Left renal cortex interstitium (tissue), 4 donors: ENCODE measurements at regions not wholly inside any gene's neighbourhood (a gene's known extent, or its start where the extent isn't known, plus 50 kb on each side); places are given as distances from the start of the nearest gene placed in this dataset.
"Not testable (repeated sequence)": the region's sequence is repeated elsewhere in the genome, so short reads cannot be mapped to it uniquely, and the experiment has no call there.

Experiments
- DNase-seq, 4 donors: peaks; one replicate each; pipeline ENCODE4 v3.0.0-alpha.2; 2013; ENCODE audit warnings: low read depth in 4 of 4, low spot score in 2 of 4, missing footprints in 1 of 4

DNA sequence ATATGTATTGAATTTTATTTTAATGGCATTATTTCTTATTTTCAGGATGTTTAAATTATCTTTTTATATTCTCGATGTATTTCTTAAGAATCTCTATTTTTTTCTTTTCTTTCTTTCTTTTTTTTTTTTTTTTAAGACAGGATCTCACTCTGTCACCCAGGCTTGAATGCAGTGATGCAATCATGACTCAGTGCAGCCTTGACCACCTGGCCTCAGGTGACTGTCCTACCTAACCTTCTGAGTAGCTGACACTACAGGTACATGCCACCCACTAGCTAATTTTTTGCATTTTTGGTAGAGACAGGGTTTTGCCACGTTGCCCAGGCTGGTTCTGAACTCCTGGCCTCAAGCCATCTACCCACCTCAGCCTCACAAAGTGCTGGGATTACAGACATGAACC, 143.8 kb upstream of the LAMA2 start:
- no peak for DNase-seq

DNA sequence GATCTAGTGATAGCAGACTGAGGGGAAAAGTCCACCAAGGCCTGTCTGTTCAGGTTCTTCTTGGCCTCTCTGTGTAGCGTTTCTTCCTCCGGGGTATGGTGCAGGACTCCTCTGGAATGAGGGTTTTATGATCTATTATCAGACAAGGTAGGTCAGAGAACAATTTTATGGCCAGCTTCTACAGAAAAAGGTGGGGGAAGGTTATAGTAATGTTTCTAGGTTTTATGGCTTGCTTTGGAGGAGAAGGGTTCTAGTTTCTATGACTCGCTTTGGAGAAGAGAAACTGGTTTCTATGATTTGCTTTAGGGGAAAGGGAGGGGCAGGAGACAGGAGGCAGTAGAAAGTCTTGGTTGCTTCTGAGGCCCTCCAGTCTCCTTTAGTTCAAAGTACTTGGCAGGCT, 144.8 kb upstream of the LAMA2 start:
- DNase-seq, result no peak

DNA sequence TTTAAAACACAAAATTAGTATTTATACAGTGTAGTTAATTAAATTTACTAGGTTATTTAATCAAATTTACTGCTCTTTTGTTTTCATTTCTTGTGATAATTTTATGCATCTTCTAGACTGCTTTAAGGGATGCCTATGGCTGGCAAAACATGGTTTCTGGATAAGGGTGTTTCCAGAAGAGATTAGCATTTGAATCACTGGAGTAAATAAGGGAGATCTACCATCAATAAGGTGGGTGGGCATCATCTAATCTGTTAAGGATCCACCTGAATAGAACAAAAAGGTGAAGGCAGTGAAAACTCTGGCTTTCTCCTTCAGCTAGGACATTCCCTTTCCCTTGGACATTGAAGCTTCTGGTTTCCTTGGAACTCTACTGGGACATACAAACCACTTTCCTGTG, 146.2 kb upstream of the LAMA2 start:
- no peak for DNase-seq

GRCh38 chr6:128731249-128732165, 151.4 kb upstream of the LAMA2 start:
- peak in 2 of 4 donors; percentile 8 to 13 for DNase-seq

DNA sequence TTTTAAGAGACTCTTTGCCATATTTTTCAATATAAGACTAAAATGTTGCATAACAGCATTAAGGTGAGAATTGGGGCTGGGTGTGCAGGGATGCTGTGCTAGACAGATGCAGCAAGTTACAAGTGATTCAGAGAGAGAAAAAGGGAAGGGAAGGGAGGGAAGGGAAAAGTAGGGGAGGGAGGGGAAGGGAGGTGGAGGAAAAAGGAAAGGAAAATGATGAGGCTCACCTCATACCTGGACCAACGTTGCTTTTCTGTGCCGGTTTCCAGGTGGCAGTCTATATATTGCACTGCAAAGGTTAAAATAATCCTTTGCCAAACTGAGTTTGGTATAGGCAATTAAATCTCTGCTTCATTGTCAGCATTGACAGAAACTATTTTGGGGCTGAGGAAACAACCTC, 155.4 kb upstream of the LAMA2 start:
- no peak for DNase-seq

DNA sequence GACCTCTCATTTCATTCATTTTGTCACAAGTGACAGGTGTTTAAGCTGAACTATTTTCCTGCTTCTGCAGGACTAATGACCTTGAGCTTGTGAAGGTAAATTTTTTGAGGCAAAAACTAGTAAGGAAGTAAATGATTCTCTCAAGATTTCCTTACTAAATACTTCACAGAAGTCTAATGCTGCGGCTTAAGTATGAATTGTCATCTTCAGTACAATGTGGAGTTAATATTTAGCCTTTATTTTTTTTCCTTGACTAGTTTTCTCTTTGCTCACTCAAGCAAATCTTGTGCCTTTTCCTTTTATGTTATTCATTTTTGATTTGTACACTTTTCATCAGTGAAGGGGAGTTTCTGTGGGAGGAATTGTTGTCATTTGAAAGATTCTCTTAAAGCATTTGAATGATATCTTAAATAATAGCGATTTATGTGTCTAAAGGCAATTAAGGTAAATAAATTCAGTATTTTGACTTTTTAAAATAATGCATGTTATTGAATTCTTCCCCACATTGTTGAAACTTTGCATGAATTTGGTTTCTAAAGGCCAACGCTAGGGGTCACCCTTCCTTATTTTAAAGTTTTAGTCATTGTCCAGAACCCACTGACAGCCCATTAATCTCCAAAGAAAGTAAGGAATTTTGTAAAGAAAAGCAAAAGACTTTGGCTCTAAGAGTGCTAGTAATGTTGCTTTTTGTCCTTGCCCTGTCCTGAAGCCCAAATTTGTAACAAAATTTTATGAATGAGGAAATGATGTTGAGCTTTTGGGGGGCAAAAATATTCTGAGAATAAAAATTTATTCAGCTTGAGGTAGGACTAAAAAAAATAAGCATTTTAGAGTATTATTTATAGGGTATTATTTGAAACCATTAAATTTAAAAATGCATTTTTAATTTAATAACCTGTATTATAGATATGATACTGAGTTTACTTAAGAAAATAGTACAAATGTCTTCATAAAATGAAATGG, 157.4 kb upstream of the LAMA2 start:
- peak; percentile 9 to 43 (median 20) for DNase-seq

- no peak for DNase-seq
Observed at GRCh38 chr6:128724738-128725137, 158.2 kb upstream of the LAMA2 start.

DNA sequence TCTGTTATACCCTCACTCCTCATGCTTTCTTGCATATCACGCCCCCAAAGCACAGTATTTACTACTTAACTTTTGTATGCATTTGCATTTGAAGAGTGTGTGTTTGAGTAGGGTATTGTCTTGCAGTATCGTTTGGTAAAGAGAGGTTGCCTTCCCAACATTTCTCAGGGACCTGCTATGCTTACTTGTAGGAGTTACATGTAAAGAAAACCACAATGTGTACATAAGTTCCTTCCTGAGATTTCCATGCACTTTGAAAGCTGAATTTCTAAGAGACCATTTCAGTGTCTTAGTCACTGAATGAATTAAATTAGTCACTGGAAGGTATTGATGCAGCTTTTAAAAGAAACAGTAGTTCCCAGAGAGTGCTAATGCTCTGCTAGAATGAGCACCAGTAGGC, 159.3 kb upstream of the LAMA2 start:
- DNase-seq, result no peak

- DNase-seq, result no peak
Observed at GRCh38 chr6:128720891-128721290, 162.0 kb upstream of the LAMA2 start.

DNA sequence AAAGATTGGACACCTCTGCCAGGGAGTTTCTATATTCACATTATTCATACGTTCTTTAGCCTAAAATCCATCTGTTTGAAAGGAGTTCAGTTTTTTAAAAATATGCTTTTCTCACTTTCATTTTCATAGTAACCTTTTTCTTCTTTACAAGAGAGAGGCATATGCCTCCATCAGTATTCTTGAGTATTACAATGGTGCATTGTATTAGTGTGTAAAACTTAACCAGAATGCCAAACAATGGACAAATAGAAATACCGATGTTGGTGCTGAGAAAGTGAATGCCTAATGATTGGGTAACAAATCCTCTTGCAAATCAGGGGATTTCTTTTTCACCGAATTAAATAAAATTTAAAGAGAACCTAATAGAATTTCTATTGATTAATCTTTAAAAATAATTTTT, 163.2 kb upstream of the LAMA2 start:
- DNase-seq, result no peak

- DNase-seq, result no peak
Observed at GRCh38 chr6:128713461-128713860, 169.5 kb upstream of the LAMA2 start.

- no peak for DNase-seq
Observed at GRCh38 chr6:128712898-128713297, 170.0 kb upstream of the LAMA2 start.

GRCh38 chr6:128711149-128711548, 171.8 kb upstream of the LAMA2 start:
- DNase-seq, result no peak

- DNase-seq, result no peak
Observed at GRCh38 chr6:128710315-128710714, 172.6 kb upstream of the LAMA2 start.

DNA sequence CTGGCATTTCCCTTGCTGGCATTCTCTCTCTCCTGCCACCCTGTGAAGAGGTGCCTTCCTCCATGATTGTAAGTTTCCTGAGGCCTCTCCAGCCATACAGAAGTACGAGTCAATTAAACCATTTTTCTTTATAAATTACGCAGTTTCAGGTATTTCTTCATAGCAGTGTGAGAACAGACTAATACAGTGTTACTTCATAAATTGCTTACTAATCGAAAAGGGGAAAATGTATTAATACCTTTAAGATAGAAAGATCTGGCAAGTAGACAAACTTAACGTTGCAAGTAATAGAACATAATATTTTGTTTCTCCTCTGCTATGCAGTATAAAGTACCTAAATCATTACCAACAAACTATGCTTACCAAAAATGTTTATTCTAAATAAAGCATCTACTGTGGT, 178.3 kb upstream of the LAMA2 start:
- DNase-seq, result no peak

DNA sequence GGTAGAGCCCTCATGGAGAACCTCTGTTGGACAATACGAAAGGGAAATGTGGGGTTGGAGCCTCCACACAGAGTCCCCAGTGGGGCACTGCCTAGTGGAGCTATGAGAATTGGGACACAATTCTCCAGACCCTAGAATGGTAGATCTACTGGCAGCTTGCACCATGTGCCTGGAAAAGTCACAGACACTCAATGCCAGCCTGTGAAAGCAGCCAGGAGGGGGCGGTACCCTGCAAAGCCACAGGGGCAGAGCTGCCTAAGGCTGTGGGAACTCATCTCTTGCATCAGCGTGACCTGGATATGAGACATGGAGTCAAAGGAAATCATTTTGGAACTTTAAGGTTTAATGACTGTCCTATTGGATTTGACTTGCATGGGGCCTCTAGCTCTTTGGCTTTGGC, 179.1 kb upstream of the LAMA2 start:
- DNase-seq, result not testable (repeated sequence)

DNA sequence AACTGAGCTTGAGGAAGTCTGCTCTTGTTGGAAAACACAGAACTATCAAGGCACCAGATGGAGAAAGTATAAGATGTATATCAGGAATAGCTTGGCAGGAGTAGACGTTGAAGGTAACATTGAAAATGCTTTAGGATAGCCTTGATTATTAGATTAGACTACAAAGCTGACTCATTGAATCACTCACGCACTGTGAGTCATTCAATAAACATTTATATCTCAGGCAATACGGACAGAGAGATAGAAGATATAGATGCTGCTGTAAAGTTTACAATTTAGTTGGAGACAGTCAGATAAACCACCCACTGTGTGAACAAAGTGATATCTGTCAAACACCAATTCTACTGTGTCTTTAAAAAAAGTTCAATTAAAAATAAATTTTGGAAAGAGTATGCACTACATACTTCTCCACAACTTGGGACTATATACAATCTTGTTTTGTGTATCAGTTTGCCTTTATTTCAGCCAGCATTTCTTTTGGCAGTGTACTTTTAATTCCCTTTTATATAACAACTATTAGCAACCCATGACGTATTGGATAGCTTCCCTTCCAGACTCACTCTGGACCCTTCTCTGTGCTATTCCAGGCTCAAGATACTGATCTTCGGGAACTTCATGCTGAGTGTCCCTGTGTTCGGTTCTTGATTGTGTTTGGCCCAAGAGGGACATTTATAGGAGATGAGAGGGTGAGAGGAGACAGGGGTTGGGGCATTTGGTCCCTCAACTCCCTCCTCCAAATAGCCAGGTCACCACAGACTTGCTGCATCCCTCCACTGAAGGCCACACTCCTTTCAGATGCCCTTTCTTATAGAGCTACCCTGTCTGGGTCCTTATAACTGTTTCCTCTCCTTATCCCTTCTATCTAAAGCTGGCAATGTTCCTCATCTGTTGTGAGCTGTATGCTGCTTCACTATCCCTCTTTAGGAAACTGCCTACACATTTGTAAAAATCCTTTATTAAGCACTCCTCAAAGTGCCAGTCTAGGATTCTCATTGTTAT, 176.6 kb upstream of the PTPRK start:
- no peak for DNase-seq

- no peak for DNase-seq
Observed at GRCh38 chr6:128694303-128695009, 174.1 kb upstream of the PTPRK start.

DNA sequence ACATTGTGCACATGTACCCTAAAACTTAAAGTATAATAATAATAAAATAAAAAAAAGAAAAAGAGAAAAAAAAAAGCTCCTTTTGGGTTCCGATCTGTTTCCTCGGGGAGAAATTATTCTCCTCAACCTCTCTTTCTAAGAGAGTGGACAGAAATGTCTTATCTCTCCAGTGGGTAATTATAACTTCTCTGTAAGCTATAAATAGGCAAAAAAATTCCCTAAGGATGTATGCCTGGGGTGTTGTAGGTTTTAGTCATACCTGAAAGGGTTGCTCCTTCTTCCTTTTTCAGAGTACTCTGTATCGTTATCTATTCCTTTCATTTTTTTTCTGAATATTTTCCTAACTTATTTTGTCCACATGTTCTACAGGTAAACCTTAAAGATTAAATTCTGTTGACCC, 169.7 kb upstream of the PTPRK start:
- DNase-seq, result no peak

DNA sequence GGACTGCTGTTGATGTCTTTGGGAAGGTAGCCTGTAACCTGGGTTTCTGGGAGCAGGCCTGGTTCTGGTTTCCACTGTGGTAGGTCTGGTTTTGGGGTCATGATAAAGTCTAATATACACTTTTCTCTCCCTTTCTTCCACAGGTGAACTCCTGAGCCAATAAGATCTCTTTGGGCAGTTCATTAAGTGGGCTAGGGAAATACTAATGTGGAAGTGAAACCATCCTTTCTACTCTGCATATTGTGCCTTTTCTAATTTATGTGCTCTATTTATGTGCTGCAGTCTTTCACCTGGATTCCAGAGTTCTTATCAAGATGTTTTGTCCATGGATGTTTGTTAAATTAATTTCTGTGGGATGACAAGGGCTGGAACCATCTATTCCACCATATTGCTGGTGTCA, 165.7 kb upstream of the PTPRK start:
- no peak for DNase-seq
